Neural cell (in vitro differentiated cells): ENCODE measurements at regions not wholly inside any gene's neighbourhood (a gene's known extent, or its start where the extent isn't known, plus 50 kb on each side); places are given as distances from the start of the nearest gene placed in this dataset.

Source experiments
- H2AFZ ChIP-seq: fragments of 200-600, 300-800 bp; sonication (generic), shearing (Covaris generic); 2 replicates; pipeline ENCODE4 v1.6.0; 2014; ENCODE audit warnings: low read depth, mild to moderate bottlenecking, antibody characterized with exemption, low read length, moderate library complexity
- H3F3A ChIP-seq: fragments of 200-600 bp; shearing (Covaris generic); 2 replicates; pipeline ENCODE4 v1.6.1; 2016; ENCODE audit warnings: mild to moderate bottlenecking, moderate library complexity, mixed read lengths, antibody characterized with exemption, low read length; ENCODE audit not compliant: insufficient read depth, poor library complexity, severe bottlenecking
- H3K27ac ChIP-seq: fragments of 200-600, 300-800 bp; sonication (generic), shearing (Covaris generic); 2 replicates; pipeline ENCODE4 v1.5.1; 2014; ENCODE audit warnings: mild to moderate bottlenecking, low read length, moderate library complexity
- H3K27me3 ChIP-seq: fragments of 300-800, 200-600 bp; sonication (generic), shearing (Covaris generic); 2 replicates; pipeline ENCODE4 v1.6.0; 2014; ENCODE audit warnings: mild to moderate bottlenecking, low read depth, low read length, moderate library complexity; ENCODE audit not compliant: insufficient read depth
- H3K36me3 ChIP-seq: fragments of 300-800, 200-600 bp; sonication (generic), shearing (Covaris generic); 2 replicates; pipeline ENCODE4 v1.5.1; 2014; ENCODE audit warnings: mild to moderate bottlenecking, antibody characterized with exemption, low read length, moderate library complexity; ENCODE audit not compliant: insufficient read depth
- H3K4me2 ChIP-seq: fragments of 300-800, 200-600 bp; sonication (generic), shearing (Covaris generic); 2 replicates; pipeline ENCODE4 v1.6.0; 2014; ENCODE audit warnings: mild to moderate bottlenecking, low read length
- H3K4me3 ChIP-seq: fragments of 300-800, 200-600 bp; sonication (generic), shearing (Covaris generic); 2 replicates; pipeline ENCODE4 v1.5.1; 2014; ENCODE audit warnings: mild to moderate bottlenecking, low read length, moderate library complexity
- H3K79me2 ChIP-seq: fragments of 200-600 bp; shearing (Covaris generic); replicated peaks from 2 replicates; pipeline ENCODE4 v1.6.0; 2014; ENCODE audit warnings: mild to moderate bottlenecking, low read length, moderate library complexity; ENCODE audit not compliant: insufficient read depth
- H3K9ac ChIP-seq: fragments of 300-800, 200-600 bp; sonication (generic), shearing (Covaris generic); 2 replicates; pipeline ENCODE4 v1.6.1; 2016; ENCODE audit warnings: mild to moderate bottlenecking, low read length, mixed read lengths
- H3K9me2 ChIP-seq: fragments of 200-600 bp; shearing (Covaris generic); 2 replicates; pipeline ENCODE4 v1.6.1; 2016; ENCODE audit warnings: mild to moderate bottlenecking, low read length, mixed read lengths; ENCODE audit not compliant: insufficient read depth
- H3K9me3 ChIP-seq: fragments of 200-600, 300-800 bp; sonication (generic), shearing (Covaris generic); 2 replicates; pipeline ENCODE4 v1.6.1; 2016; ENCODE audit warnings: mild to moderate bottlenecking, mixed run types, low read length, moderate library complexity, mixed read lengths
- H4K20me1 ChIP-seq: fragments of 200-600 bp; shearing (Covaris generic); 2 replicates; pipeline ENCODE4 v1.6.1; 2016; ENCODE audit warnings: mild to moderate bottlenecking, mixed run types; ENCODE audit not compliant: insufficient read depth
- CTCF ChIP-seq: fragments of 450-650 bp; IDR thresholded peaks from 2 replicates; pipeline ENCODE4 v1.5.1; 2014; ENCODE audit warnings: antibody characterized with exemption, mild to moderate bottlenecking, moderate library complexity; ENCODE audit not compliant: poor library complexity, severe bottlenecking
- EP300 ChIP-seq: fragments of 450-650 bp; conservative IDR thresholded peaks from 2 replicates; pipeline ENCODE4 v1.6.1; 2014; ENCODE audit warnings: antibody characterized with exemption, mild to moderate bottlenecking, moderate library complexity; ENCODE audit not compliant: poor library complexity, severe bottlenecking
- EZH2 ChIP-seq: fragments of 200-600, 300-800 bp; shearing (Covaris generic), sonication (generic); IDR thresholded peaks from 2 replicates; pipeline ENCODE4 v1.6.1; 2014; ENCODE audit warnings: antibody characterized with exemption, low read length, borderline replicate concordance, mild to moderate bottlenecking; ENCODE audit not compliant: insufficient read depth, poor library complexity, severe bottlenecking
- MXI1 ChIP-seq: fragments of 450-650 bp; conservative IDR thresholded peaks from 2 replicates; pipeline ENCODE4 v1.6.1; 2014; ENCODE audit warnings: antibody characterized with exemption, mild to moderate bottlenecking; ENCODE audit not compliant: poor library complexity, severe bottlenecking
- POLR2AphosphoS5 ChIP-seq: IDR thresholded peaks from 2 replicates; pipeline ENCODE4 v1.6.1; 2012
- RAD21 ChIP-seq: fragments of 450-650 bp; conservative IDR thresholded peaks from 2 replicates; pipeline ENCODE4 v1.6.1; 2014; ENCODE audit warnings: antibody characterized with exemption, mild to moderate bottlenecking, moderate library complexity
- REST ChIP-seq: IDR thresholded peaks from 2 replicates; pipeline ENCODE4 v1.6.1; 2012; ENCODE audit warnings: borderline replicate concordance
- SMC3 ChIP-seq: fragments of 450-650 bp; conservative IDR thresholded peaks from 2 replicates; pipeline ENCODE4 v1.6.1; 2014; ENCODE audit warnings: antibody characterized with exemption, mild to moderate bottlenecking, moderate library complexity; ENCODE audit not compliant: poor library complexity
- TAF1 ChIP-seq: IDR thresholded peaks from 2 replicates; pipeline ENCODE4 v1.6.1; 2012; ENCODE audit warnings: low read depth

- Histone ChIP-seq H3K9me2 (no peaks in the 10 kb centered on the region), H3K9ac (no peak overlapping the region), H3K9me3 (no peaks in the 10 kb centered on the region), H3K4me2 (no peak overlapping the region), H4K20me1 (no peaks in the 10 kb centered on the region), H3K36me3 (no peaks in the 10 kb centered on the region), H3K27ac (no peak overlapping the region), H3F3A (no peaks in the 10 kb centered on the region), H3K4me3 (no peak overlapping the region), H3K79me2 (no peaks in the 10 kb centered on the region), H3K27me3 (no peaks in the 10 kb centered on the region), H2AFZ (no peak overlapping the region)
- TF ChIP-seq EZH2: no peak
- no peak for TF ChIP-seq REST
- no peak for TF ChIP-seq MXI1
- no peak for TF ChIP-seq CTCF
Observed at GRCh38 chr13:53379485-53379884, 350.9 kb downstream of the OLFM4 start.

- H3K79me2 ChIP-seq: no peaks in the 10 kb centered on the region
- no peak overlapping the region for H3K4me2 ChIP-seq
- TF ChIP-seq CTCF (no peak), SMC3 (no peak), EZH2 (no peak), REST (no peak), TAF1 (no peak), EP300 (no peak), POLR2AphosphoS5 (no peak), RAD21 (no peak), MXI1 (no peak)
Observed at GRCh38 chr13:53382008-53382407, 353.4 kb downstream of the OLFM4 start.

More at GRCh38 chr13:53382008-53382407, 353.4 kb downstream of the OLFM4 start:
- Histone ChIP-seq H3K9ac (no peak overlapping the region), H2AFZ (no peak overlapping the region), H3K4me3 (no peak overlapping the region), H3K9me2 (no peaks in the 10 kb centered on the region), H3K9me3 (no peaks in the 10 kb centered on the region), H3K36me3 (no peaks in the 10 kb centered on the region), H3F3A (no peaks in the 10 kb centered on the region), H4K20me1 (no peaks in the 10 kb centered on the region), H3K27me3 (no peaks in the 10 kb centered on the region), H3K27ac (no peak overlapping the region)
